Thyroid gland (tissue), 4 donors: ENCODE measurements at regions not wholly inside any gene's neighbourhood (a gene's known extent, or its start where the extent isn't known, plus 50 kb on each side); places are given as distances from the start of the nearest gene placed in this dataset.
A peak's percentile ranks its signal among the peaks of the same experiment; 100 is the strongest.
"Not testable (repeated sequence)": the region's sequence is repeated elsewhere in the genome, so short reads cannot be mapped to it uniquely, and the experiment has no call there.

ENCODE experiments used
- DNase-seq, 2 donors: peaks; one replicate each; pipeline ENCODE4 v3.0.0-alpha.2; 2019
- H3K27ac ChIP-seq, 3 donors: fragments of 200-600 bp; sonication (generic); 1 replicate in 2 of 3; 2 replicates in 1 of 3; pipeline ENCODE4 v1.5.1; 2016 to 2019; ENCODE audit warnings: mild to moderate bottlenecking in 1 of 3, moderate library complexity in 1 of 3
- H3K27me3 ChIP-seq: fragments of 200-600 bp; sonication (generic); one replicate; pipeline ENCODE4 v1.5.1; 2019
- H3K36me3 ChIP-seq, 2 donors: fragments of 200-600 bp; sonication (generic); one replicate each; pipeline ENCODE4 v1.5.1; 2016 to 2019
- H3K4me1 ChIP-seq, 2 donors: fragments of 200-600 bp; sonication (generic); one replicate each; pipeline ENCODE4 v1.5.1; 2017 to 2019
- H3K4me3 ChIP-seq, 3 donors: fragments of 200-600 bp; sonication (generic); replicated peaks in 1 of 3; 1 replicate in 2 of 3; 2 replicates in 1 of 3; pipeline ENCODE4 v1.5.1; 2016; ENCODE audit warnings: mild to moderate bottlenecking in 1 of 3
- H3K9me3 ChIP-seq: fragments of 200-600 bp; sonication (generic); one replicate; pipeline ENCODE4 v1.5.1; 2017
- WGBS, 2 donors: methylation state at CpG; one replicate each; pipeline ENCODE4 v1.1.5; 2017; 5-methylcytosine and 5-hydroxymethylcytosine counted together
- intact Hi-C: fragments of 100-400 bp; cut with DNase I; formaldehyde crosslinking; loops from one replicate; pipeline ENCODE4 v1.15.1; 2023

- H3K27me3 ChIP-seq, intact Hi-C loops, H3K9me3 ChIP-seq, H3K4me1 ChIP-seq, H3K27ac ChIP-seq, DNase-seq, H3K4me3 ChIP-seq, H3K36me3 ChIP-seq: not testable (repeated sequence)
- WGBS, 2 donors = 100% methylated on average over 1 of the region's 3 CpGs; no CpG with 5 or more reads in 1 of the 2 donors
Measured at GRCh38 chr9:63333083-63333482, 1951.9 kb downstream of the FOXD4L5 start.

DNA sequence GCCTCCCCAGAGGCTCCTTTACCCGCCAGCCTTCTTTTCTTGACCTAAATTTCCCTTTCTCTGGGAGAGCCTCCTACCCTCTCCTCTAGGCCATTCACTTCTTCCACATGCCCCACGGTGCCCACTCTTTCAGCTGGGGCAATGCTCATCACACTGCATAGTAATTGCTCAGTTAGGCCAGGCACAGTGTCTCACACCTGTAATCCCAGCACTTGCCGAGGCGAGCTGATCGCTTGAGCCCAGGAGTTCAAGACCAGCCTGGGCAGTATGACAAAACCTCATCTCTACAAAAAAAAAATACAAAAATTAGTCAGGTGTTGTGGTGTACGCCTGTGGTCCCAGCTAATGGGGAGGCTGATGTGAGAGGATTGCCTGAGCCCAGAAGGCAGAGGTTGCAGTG is 1956.7 kb downstream of the FOXD4L5 start:
- intact Hi-C loops, H3K9me3 ChIP-seq: not testable (repeated sequence)
- WGBS, 2 donors = 95% methylated on average over 4 of the region's 6 CpGs; no CpG with 5 or more reads in 1 of the 2 donors

GRCh38 chr9:63327211-63327610 is 1957.8 kb downstream of the FOXD4L5 start:
- H3K4me1 ChIP-seq, DNase-seq, H3K27ac ChIP-seq, H3K4me3 ChIP-seq, intact Hi-C loops, H3K36me3 ChIP-seq, H3K27me3 ChIP-seq, H3K9me3 ChIP-seq: not testable (repeated sequence)
- 67 to 72% methylated on average over 3 of the region's 3 CpGs for WGBS, 2 donors

More for the DNA sequence above, 1956.7 kb downstream of the FOXD4L5 start:
- DNase-seq, H3K4me3 ChIP-seq, H3K27ac ChIP-seq, H3K4me1 ChIP-seq, H3K27me3 ChIP-seq, H3K36me3 ChIP-seq: not testable (repeated sequence)

DNA sequence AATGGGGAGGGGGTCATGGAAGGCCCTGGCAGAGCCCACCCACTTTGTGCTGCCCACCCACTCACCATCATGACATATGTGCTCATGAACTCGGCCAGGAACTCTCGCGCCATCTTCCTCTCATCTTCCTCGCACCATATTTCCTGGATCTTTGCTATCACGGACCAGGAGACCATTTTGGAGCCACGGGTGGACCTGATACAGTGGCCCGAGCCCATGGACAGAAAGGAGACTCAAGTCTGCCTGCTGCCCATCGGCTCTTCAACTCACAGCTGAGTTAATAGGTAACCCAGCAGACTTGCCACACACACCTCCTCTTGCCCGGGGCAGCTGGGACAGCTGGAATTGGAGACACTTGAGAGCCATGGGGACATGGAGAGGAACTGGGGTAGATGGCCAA is 1958.3 kb downstream of the FOXD4L5 start:
- WGBS, 2 donors = 89 to 92% methylated on average over 8 to 9 of the region's 9 CpGs
- H3K27me3 ChIP-seq, H3K36me3 ChIP-seq, intact Hi-C loops, H3K4me3 ChIP-seq, H3K9me3 ChIP-seq, DNase-seq, H3K27ac ChIP-seq, H3K4me1 ChIP-seq: not testable (repeated sequence)

DNA sequence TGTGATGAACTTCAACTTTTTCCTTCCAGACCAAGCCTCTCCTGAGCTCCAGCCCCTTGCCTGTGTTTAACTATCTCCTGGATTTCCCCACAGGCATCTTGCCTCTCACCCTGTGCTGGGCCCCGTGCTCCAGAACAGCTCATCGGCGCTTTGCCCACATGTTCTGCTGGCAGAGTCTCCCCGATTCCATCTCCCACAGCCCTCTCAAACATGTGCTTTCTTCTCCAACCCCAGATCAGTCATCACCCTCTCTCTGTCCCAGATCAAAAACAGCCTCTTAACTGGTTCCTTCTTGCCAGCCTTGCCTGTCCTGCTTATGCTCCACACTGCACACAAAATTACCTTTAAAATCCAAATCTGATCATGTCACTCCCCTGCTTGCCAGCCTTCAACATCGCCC is 1959.3 kb downstream of the FOXD4L5 start:
- DNase-seq, intact Hi-C loops, H3K27ac ChIP-seq, H3K4me1 ChIP-seq, H3K36me3 ChIP-seq, H3K9me3 ChIP-seq, H3K4me3 ChIP-seq, H3K27me3 ChIP-seq: not testable (repeated sequence)
- 83 to 86% methylated on average over 5 of the region's 5 CpGs for WGBS, 2 donors

- H3K4me1 ChIP-seq, intact Hi-C loops, H3K4me3 ChIP-seq, H3K27me3 ChIP-seq, H3K9me3 ChIP-seq, DNase-seq, H3K27ac ChIP-seq, H3K36me3 ChIP-seq: not testable (repeated sequence)
- 86 to 89% methylated on average over 8 to 10 of the region's 11 CpGs for WGBS, 2 donors
Measured at GRCh38 chr9:63318093-63318492, 1966.9 kb downstream of the FOXD4L5 start.

GRCh38 chr9:63315387-63315786 is 1969.6 kb downstream of the FOXD4L5 start:
- H3K4me3 ChIP-seq, H3K27me3 ChIP-seq, intact Hi-C loops, H3K4me1 ChIP-seq, H3K36me3 ChIP-seq, H3K27ac ChIP-seq, DNase-seq, H3K9me3 ChIP-seq: not testable (repeated sequence)
- WGBS, 2 donors = 84 to 90% methylated on average over 7 of the region's 8 CpGs

GRCh38 chr9:63296848-63297247 is 1988.2 kb downstream of the FOXD4L5 start:
- H3K36me3 ChIP-seq, H3K27ac ChIP-seq, DNase-seq, intact Hi-C loops, H3K4me1 ChIP-seq, H3K27me3 ChIP-seq, H3K4me3 ChIP-seq, H3K9me3 ChIP-seq: not testable (repeated sequence)
- WGBS, 2 donors = 90 to 93% methylated on average over 7 to 10 of the region's 14 CpGs

DNA sequence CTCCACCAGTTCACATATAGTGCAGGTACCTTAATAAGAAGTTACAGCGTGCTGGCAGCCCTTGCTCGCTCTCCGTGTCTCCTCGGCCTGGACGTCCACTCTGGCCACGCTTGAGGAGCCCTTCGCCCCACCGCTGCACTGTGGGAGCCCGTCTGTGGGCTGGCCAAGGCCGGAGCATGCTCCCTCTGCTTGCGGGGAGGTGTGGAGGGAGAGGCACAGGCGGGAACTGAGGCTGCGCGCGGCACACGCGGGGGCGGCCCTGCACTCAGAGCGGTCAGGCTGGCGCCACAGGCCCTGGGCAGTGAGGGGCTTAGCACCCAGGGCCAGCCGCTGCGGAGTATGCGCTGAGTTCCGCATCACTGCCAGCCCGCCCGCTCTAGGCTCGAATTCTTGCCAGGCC is 1988.6 kb downstream of the FOXD4L5 start:
- H3K4me3 ChIP-seq, H3K27ac ChIP-seq, H3K36me3 ChIP-seq, H3K4me1 ChIP-seq, H3K9me3 ChIP-seq, H3K27me3 ChIP-seq, intact Hi-C loops: not testable (repeated sequence)
- no CpG with 5 or more reads among the region's 27 CpGs for WGBS, 2 donors
- DNase-seq = peak in 1 of 2 donors; percentile 1

DNA sequence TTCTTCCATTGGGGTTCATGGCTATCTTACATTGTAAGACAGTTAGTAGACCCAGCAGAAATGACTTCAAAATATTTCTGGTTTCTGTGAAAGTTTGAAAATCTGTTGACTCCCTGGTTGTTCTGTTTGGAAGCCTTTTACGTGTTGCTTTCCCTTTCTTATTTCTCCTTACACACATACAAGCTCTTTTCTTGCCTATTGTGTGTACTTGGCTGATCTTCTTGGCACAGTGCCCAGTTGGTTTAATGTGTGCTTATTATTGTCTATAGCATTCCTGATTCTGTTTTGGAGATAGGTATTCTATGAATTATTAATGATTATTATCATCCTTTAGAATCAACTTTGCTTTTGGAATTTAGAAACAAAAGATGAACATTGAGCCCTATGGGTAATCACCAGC is 1995.0 kb downstream of the FOXD4L5 start:
- H3K27me3 ChIP-seq, H3K4me1 ChIP-seq, H3K4me3 ChIP-seq, H3K36me3 ChIP-seq, H3K9me3 ChIP-seq, intact Hi-C loops, H3K27ac ChIP-seq: not testable (repeated sequence)
- DNase-seq = peak; percentile 1 to 4
- WGBS, 2 donors = 19 to 32% methylated on average over 1 of the region's 1 CpG
